A549 (cell line): ENCODE measurements at regions not wholly inside any gene's neighbourhood (a gene's known extent, or its start where the extent isn't known, plus 50 kb on each side); places are given as distances from the start of the nearest gene placed in this dataset.

ENCODE experiments used
- CHD2 ChIP-seq: fragments of 150-350 bp; IDR thresholded peaks from 2 replicates; pipeline ENCODE4 v1.6.1; 2014; ENCODE audit warnings: low read length; ENCODE audit not compliant: partially characterized antibody
- CHD4 ChIP-seq: fragments of 200-600 bp; sonication (generic); IDR thresholded peaks from 2 replicates; pipeline ENCODE4 v1.6.1; 2016; ENCODE audit warnings: antibody characterized with exemption, mild to moderate bottlenecking, borderline replicate concordance
- CTCF ChIP-seq: fragments of >200 bp; sonication (Bioruptor Twin); formaldehyde crosslinking; IDR thresholded peaks from 3 replicates; pipeline ENCODE4 v1.5.1; 2016
- USF2 ChIP-seq: fragments of 450-650 bp; IDR thresholded peaks from 2 replicates; pipeline ENCODE4 v1.6.1; 2014; ENCODE audit warnings: antibody characterized with exemption

GRCh38 chr3:66797889-66798560 is 200.1 kb upstream of the KBTBD8 start:
- TF ChIP-seq CHD4 = no peak
- TF ChIP-seq CTCF = no peak
- no peak for TF ChIP-seq USF2
- TF ChIP-seq CHD2 = no peak
